ENCODE measurements at regions not wholly inside any gene's neighbourhood (a gene's known extent, or its start where the extent isn't known, plus 50 kb on each side); places are given as distances from the start of the nearest gene placed in this dataset.

GRCh38 chr1:168638884-168639283, 62.5 kb downstream of the XCL1 start:
- TF ChIP-seq, protein P1, sequence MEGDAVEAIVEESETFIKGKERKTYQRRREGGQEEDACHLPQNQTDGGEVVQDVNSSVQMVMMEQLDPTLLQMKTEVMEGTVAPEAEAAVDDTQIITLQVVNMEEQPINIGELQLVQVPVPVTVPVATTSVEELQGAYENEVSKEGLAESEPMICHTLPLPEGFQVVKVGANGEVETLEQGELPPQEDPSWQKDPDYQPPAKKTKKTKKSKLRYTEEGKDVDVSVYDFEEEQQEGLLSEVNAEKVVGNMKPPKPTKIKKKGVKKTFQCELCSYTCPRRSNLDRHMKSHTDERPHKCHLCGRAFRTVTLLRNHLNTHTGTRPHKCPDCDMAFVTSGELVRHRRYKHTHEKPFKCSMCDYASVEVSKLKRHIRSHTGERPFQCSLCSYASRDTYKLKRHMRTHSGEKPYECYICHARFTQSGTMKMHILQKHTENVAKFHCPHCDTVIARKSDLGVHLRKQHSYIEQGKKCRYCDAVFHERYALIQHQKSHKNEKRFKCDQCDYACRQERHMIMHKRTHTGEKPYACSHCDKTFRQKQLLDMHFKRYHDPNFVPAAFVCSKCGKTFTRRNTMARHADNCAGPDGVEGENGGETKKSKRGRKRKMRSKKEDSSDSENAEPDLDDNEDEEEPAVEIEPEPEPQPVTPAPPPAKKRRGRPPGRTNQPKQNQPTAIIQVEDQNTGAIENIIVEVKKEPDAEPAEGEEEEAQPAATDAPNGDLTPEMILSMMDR (IDR thresholded peaks at IDR 0.05): no peak
- TF ChIP-seq, protein P2, sequence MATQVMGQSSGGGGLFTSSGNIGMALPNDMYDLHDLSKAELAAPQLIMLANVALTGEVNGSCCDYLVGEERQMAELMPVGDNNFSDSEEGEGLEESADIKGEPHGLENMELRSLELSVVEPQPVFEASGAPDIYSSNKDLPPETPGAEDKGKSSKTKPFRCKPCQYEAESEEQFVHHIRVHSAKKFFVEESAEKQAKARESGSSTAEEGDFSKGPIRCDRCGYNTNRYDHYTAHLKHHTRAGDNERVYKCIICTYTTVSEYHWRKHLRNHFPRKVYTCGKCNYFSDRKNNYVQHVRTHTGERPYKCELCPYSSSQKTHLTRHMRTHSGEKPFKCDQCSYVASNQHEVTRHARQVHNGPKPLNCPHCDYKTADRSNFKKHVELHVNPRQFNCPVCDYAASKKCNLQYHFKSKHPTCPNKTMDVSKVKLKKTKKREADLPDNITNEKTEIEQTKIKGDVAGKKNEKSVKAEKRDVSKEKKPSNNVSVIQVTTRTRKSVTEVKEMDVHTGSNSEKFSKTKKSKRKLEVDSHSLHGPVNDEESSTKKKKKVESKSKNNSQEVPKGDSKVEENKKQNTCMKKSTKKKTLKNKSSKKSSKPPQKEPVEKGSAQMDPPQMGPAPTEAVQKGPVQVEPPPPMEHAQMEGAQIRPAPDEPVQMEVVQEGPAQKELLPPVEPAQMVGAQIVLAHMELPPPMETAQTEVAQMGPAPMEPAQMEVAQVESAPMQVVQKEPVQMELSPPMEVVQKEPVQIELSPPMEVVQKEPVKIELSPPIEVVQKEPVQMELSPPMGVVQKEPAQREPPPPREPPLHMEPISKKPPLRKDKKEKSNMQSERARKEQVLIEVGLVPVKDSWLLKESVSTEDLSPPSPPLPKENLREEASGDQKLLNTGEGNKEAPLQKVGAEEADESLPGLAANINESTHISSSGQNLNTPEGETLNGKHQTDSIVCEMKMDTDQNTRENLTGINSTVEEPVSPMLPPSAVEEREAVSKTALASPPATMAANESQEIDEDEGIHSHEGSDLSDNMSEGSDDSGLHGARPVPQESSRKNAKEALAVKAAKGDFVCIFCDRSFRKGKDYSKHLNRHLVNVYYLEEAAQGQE (IDR thresholded peaks at IDR 0.05; ENCODE audit: insufficient read depth in 1 of 2, low read depth in 2 of 2, low read length in 1 of 2): no peak
- no peak for TF ChIP-seq SIN3A (IDR thresholded peaks at IDR 0.05; ENCODE audit: borderline replicate concordance, insufficient read depth, low read depth, low read length)
- TF ChIP-seq POLR2AphosphoS5 (IDR thresholded peaks at IDR 0.05; ENCODE audit: low read depth, low read length): no peak
- no peak for TF ChIP-seq TCF7L2 (IDR thresholded peaks at IDR 0.05; ENCODE audit: low read depth, low read length)

Data from Panc1 (cell line).